Endothelial cell of umbilical vein (primary cell): ENCODE measurements at regions not wholly inside any gene's neighbourhood (a gene's known extent, or its start where the extent isn't known, plus 50 kb on each side); places are given as distances from the start of the nearest gene placed in this dataset.

ENCODE experiments used
- BruUV-seq: library from RNA; stranded (reverse); fragments of 400-500 nt; replicated peaks from 2 replicates; lab custom pipeline; 2021; lab: Mats Ljungman, UMichigan
- CTCF ChIA-PET: fragments of 300-600, 350-600 bp; sonication (Branson Sonifier 250); formaldehyde crosslinking; loops from one replicate; lab custom pipeline; 2021; ENCODE audit warnings: antibody characterized with exemption, inconsistent platforms; lab: Charles Lee
- POLR2A ChIA-PET: fragments of 300-600, 350-600 bp; sonication (Branson Sonifier 250); formaldehyde crosslinking; loops from one replicate; lab custom pipeline; 2021; ENCODE audit warnings: antibody characterized with exemption, inconsistent platforms; lab: Charles Lee
- DNase-seq: peaks from one replicate; pipeline ENCODE4 v3.0.0-alpha.2; 2011; ENCODE audit warnings: low read depth, low spot score
- FAIRE-seq: peaks from 2 replicates; lab custom pipeline; 2011; peaks lifted over from hg19 to GRCh38; lab: Jason Lieb, UNC
- H2AFZ ChIP-seq: 2 replicates; pipeline ENCODE4 v1.6.0; 2012; ENCODE audit warnings: low read depth, low read length, control low read depth, inconsistent platforms
- H3K27ac ChIP-seq: 2 replicates; pipeline ENCODE4 v1.5.1; 2011; ENCODE audit warnings: low read depth, mild to moderate bottlenecking, control low read depth, low read length, moderate library complexity; ENCODE audit not compliant: insufficient read depth
- H3K27me3 ChIP-seq, 2 experiments: 2 replicates each; pipeline versions ENCODE4 v1.6.0 to v1.6.1; 2011; ENCODE audit warnings: low read length in 2 of 2, mixed read lengths in 1 of 2; ENCODE audit not compliant: control insufficient read depth in 2 of 2, insufficient read depth in 2 of 2
- H3K36me3 ChIP-seq, 2 experiments: 2 replicates in 1 of 2; 3 replicates in 1 of 2; pipeline ENCODE4 v1.5.1; 2011; ENCODE audit warnings: low read length in 2 of 2, mild to moderate bottlenecking in 1 of 2, moderate library complexity in 1 of 2; ENCODE audit not compliant: control insufficient read depth in 2 of 2, insufficient read depth in 2 of 2; ENCODE audit errors: extremely low read depth in 1 of 2
- H3K4me1 ChIP-seq: 3 replicates; pipeline ENCODE4 v1.5.1; 2011; ENCODE audit warnings: mild to moderate bottlenecking, low read length; ENCODE audit not compliant: control insufficient read depth, insufficient read depth; ENCODE audit errors: extremely low read depth
- H3K4me2 ChIP-seq: 2 replicates; pipeline ENCODE4 v1.6.1; 2011; ENCODE audit warnings: low read length, control low read depth, mixed read lengths; ENCODE audit not compliant: insufficient read depth
- H3K4me3 ChIP-seq, 3 experiments: fragments of 200-600 bp in 1 of 3; sonication (generic), shearing (Covaris generic) in 1 of 3; replicated peaks in 1 of 3; 2 replicates each; pipeline ENCODE4 v1.5.1; 2011 to 2016; ENCODE audit warnings: control low read depth in 3 of 3, low read length in 3 of 3, mild to moderate bottlenecking in 2 of 3, inconsistent platforms in 1 of 3, low read depth in 1 of 3, moderate library complexity in 1 of 3; ENCODE audit not compliant: insufficient read depth in 1 of 3
- H3K79me2 ChIP-seq: 2 replicates; pipeline ENCODE4 v1.6.0; 2012; ENCODE audit warnings: low read length, inconsistent platforms; ENCODE audit not compliant: control insufficient read depth, insufficient read depth
- H3K9ac ChIP-seq: replicated peaks from 2 replicates; pipeline ENCODE3; 2011; ENCODE audit warnings: low read length, control low read depth; ENCODE audit not compliant: insufficient read depth; ENCODE audit errors: extremely low read depth
- H3K9me1 ChIP-seq: replicated peaks from 3 replicates; pipeline ENCODE4 v1.6.0; 2011; ENCODE audit warnings: mild to moderate bottlenecking, low read length; ENCODE audit not compliant: control insufficient read depth, insufficient read depth; ENCODE audit errors: extremely low read depth
- H3K9me3 ChIP-seq: replicated peaks from 2 replicates; pipeline ENCODE4 v1.5.1; 2012; ENCODE audit warnings: low read length, inconsistent platforms; ENCODE audit not compliant: control insufficient read depth, insufficient read depth
- H4K20me1 ChIP-seq: replicated peaks from 2 replicates; pipeline ENCODE3; 2011; ENCODE audit warnings: mild to moderate bottlenecking, low read length; ENCODE audit not compliant: control insufficient read depth, insufficient read depth; ENCODE audit errors: extremely low read depth
- EZH2 ChIP-seq: IDR thresholded peaks from 2 replicates; pipeline ENCODE4 v1.6.1; 2012; ENCODE audit warnings: borderline replicate concordance, low read depth, mild to moderate bottlenecking, moderate library complexity, low read length, inconsistent platforms; ENCODE audit not compliant: severe bottlenecking
- FOS ChIP-seq: IDR thresholded peaks from 2 replicates; pipeline ENCODE4 v1.6.1; 2011; ENCODE audit warnings: mild to moderate bottlenecking, low read length, moderate library complexity, borderline replicate concordance; ENCODE audit not compliant: insufficient read depth
- GATA2 ChIP-seq: IDR thresholded peaks from 2 replicates; pipeline ENCODE4 v1.7.0; 2011; ENCODE audit warnings: low read depth, mild to moderate bottlenecking, moderate library complexity, mixed read lengths, low read length; ENCODE audit not compliant: insufficient read length, insufficient read depth
- JUN ChIP-seq: IDR thresholded peaks from 2 replicates; pipeline ENCODE4 v1.6.1; 2011; ENCODE audit warnings: borderline replicate concordance, low read depth; ENCODE audit not compliant: insufficient read length, insufficient read depth
- MYC ChIP-seq: IDR thresholded peaks from one replicate; pipeline ENCODE4 v1.6.1; 2011; ENCODE audit warnings: mild to moderate bottlenecking, low read depth, low read length
- POLR2A ChIP-seq: IDR thresholded peaks from 2 replicates; pipeline ENCODE4 v1.6.1; 2012; ENCODE audit warnings: low read depth, mild to moderate bottlenecking, control low read depth, low read length
- POLR2AphosphoS5 ChIP-seq: IDR thresholded peaks from 2 replicates; pipeline ENCODE4 v1.6.1; 2012; ENCODE audit warnings: low read depth, mild to moderate bottlenecking, control low read depth, low read length, moderate library complexity; ENCODE audit not compliant: insufficient read depth
- dilution Hi-C: fragments of 300-500 bp; cut with MboI; formaldehyde crosslinking; loops from one replicate; pipeline ENCODE4 v1.15.0; 2019; ENCODE audit warnings: low sequenced_read_pairs; ENCODE audit not compliant: extremely low pct_ligation_motif_present
- intact Hi-C: fragments of 100-400 bp; cut with micrococcal nuclease; formaldehyde crosslinking; loops from one replicate; pipeline ENCODE4 v1.10.0; 2022
- TF ChIP-seq, protein P1 (sequence below): IDR thresholded peaks from 2 replicates; pipeline ENCODE4 v1.6.1; 2011; ENCODE audit not compliant: insufficient read depth, insufficient read length
- TF ChIP-seq, protein P2 (sequence below), 2 donors: IDR thresholded peaks; 1 replicate in 1 of 2; 2 replicates in 1 of 2; pipeline ENCODE4 v1.5.1; 2011; ENCODE audit warnings: low read length in 2 of 2, mild to moderate bottlenecking in 2 of 2, moderate library complexity in 2 of 2, control low read depth in 1 of 2, inconsistent platforms in 1 of 2, low read depth in 1 of 2; ENCODE audit not compliant: insufficient read depth in 1 of 2; ENCODE audit errors: extremely low read depth in 1 of 2

DNA sequence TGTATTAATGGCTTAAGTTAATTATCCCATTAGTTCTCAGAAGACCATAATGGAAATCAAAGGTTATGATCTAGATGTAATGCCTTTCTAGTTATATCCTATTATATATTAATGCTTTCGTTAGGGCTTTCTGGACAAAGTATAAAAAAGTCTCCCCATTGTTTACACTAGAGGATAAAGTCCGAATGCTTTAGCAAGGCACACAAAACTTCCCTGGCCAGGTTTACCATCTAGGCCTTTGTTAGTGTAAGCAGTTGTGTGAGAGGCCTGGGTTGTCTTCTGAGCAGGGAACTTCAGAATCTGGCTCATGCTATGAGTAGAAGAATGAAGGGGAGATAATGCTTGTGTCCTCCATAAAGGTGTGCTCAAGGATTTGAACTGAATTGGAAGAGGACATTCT, 106.3 kb upstream of the MEIS2 start:
- no peaks in the 10 kb centered on the region for H3K9me3 ChIP-seq

More for the DNA sequence above, 106.3 kb upstream of the MEIS2 start:
- no peaks in the 10 kb centered on the region for H3K79me2 ChIP-seq
- ChIA-PET CTCF (no interaction called here), POLR2A (no interaction called here)
- no peak for DNase-seq
- H2AFZ ChIP-seq, result no peak overlapping the region
- no peak overlapping the region for H3K9ac ChIP-seq
- intact Hi-C loops (loop anchor here (10.0 kb wide), 1 partner anchor 58 kb away; no protein-coding TSS in a partner anchor), dilution Hi-C loops (no loop called here)
- no TSS peak for BruUV-seq
- no peaks in the 10 kb centered on the region for H3K36me3 ChIP-seq
- no peak overlapping the region for H3K4me3 ChIP-seq
- no peak overlapping the region for H3K27ac ChIP-seq
- FAIRE-seq, result no peak
- no peak for TF ChIP-seq JUN
- no peak for TF ChIP-seq POLR2A
- TF ChIP-seq, protein P1, sequence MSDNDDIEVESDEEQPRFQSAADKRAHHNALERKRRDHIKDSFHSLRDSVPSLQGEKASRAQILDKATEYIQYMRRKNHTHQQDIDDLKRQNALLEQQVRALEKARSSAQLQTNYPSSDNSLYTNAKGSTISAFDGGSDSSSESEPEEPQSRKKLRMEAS, result no peak
- TF ChIP-seq FOS, result no peak
- no peak for TF ChIP-seq GATA2
- no peak for TF ChIP-seq EZH2
- TF ChIP-seq MYC, result no peak
- TF ChIP-seq, protein P2, sequence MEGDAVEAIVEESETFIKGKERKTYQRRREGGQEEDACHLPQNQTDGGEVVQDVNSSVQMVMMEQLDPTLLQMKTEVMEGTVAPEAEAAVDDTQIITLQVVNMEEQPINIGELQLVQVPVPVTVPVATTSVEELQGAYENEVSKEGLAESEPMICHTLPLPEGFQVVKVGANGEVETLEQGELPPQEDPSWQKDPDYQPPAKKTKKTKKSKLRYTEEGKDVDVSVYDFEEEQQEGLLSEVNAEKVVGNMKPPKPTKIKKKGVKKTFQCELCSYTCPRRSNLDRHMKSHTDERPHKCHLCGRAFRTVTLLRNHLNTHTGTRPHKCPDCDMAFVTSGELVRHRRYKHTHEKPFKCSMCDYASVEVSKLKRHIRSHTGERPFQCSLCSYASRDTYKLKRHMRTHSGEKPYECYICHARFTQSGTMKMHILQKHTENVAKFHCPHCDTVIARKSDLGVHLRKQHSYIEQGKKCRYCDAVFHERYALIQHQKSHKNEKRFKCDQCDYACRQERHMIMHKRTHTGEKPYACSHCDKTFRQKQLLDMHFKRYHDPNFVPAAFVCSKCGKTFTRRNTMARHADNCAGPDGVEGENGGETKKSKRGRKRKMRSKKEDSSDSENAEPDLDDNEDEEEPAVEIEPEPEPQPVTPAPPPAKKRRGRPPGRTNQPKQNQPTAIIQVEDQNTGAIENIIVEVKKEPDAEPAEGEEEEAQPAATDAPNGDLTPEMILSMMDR (IDR thresholded peaks at IDR 0.05; ENCODE audit: extremely low read depth in 1 of 2, insufficient read depth in 1 of 2, low read depth in 1 of 2, low read length in 2 of 2), result no peak
- no peak for TF ChIP-seq POLR2AphosphoS5
- H3K4me2 ChIP-seq, result no peak overlapping the region
- H4K20me1 ChIP-seq, result no peaks in the 10 kb centered on the region
- H3K9me1 ChIP-seq, result no peaks in the 10 kb centered on the region
- H3K4me1 ChIP-seq, result no peaks in the 10 kb centered on the region
- H3K27me3 ChIP-seq, result no peaks in the 10 kb centered on the region
